CD14-positive monocyte (primary cell): ENCODE measurements at regions not wholly inside any gene's neighbourhood (a gene's known extent, or its start where the extent isn't known, plus 50 kb on each side); places are given as distances from the start of the nearest gene placed in this dataset.

ENCODE experiments used
- DNase-seq, 3 donors: peaks; one replicate each; pipeline ENCODE4 v3.0.0-alpha.2; 2011 to 2022
- H2AFZ ChIP-seq: 2 replicates; pipeline ENCODE4 v1.6.0; 2012; ENCODE audit warnings: mild to moderate bottlenecking, low read depth, low read length, inconsistent platforms; ENCODE audit not compliant: insufficient read depth, poor library complexity, severe bottlenecking
- H3K27ac ChIP-seq, 2 donors: 1 replicate in 1 of 2; 2 replicates in 1 of 2; pipeline ENCODE4 v1.5.1; 2012 to 2013; ENCODE audit warnings: low read length in 2 of 2, control low read depth in 1 of 2, inconsistent platforms in 1 of 2, low read depth in 1 of 2, mild to moderate bottlenecking in 1 of 2
- H3K27me3 ChIP-seq, 2 donors: one replicate each; pipeline versions ENCODE4 v1.6.0 to v1.6.1; 2011 to 2013; ENCODE audit warnings: low read length in 2 of 2; ENCODE audit not compliant: control insufficient read depth in 2 of 2, insufficient read depth in 2 of 2
- H3K36me3 ChIP-seq, 2 donors: replicated peaks in 1 of 2; 1 replicate in 1 of 2; 2 replicates in 1 of 2; pipeline versions ENCODE4 v1.5.1 to v1.6.1; 2012 to 2013; ENCODE audit warnings: low read length in 2 of 2, control low read depth in 1 of 2, inconsistent platforms in 1 of 2, mild to moderate bottlenecking in 1 of 2; ENCODE audit not compliant: insufficient read depth in 2 of 2, control insufficient read depth in 1 of 2
- H3K4me1 ChIP-seq, 2 donors: 1 replicate in 1 of 2; 2 replicates in 1 of 2; pipeline versions ENCODE4 v1.5.1 to v1.6.1; 2012 to 2013; ENCODE audit warnings: low read length in 2 of 2, control low read depth in 1 of 2, inconsistent platforms in 1 of 2, mild to moderate bottlenecking in 1 of 2, moderate library complexity in 1 of 2; ENCODE audit not compliant: insufficient read depth in 2 of 2, control insufficient read depth in 1 of 2
- H3K4me2 ChIP-seq: replicated peaks from 2 replicates; pipeline ENCODE3; 2012; ENCODE audit warnings: low read length, moderate library complexity, mild to moderate bottlenecking; ENCODE audit not compliant: poor library complexity, severe bottlenecking; ENCODE audit errors: extremely low read depth
- H3K4me3 ChIP-seq, 3 experiments: fragments of 200-600 bp in 1 of 3; sonication (generic) in 1 of 3; replicated peaks in 1 of 3; 1 replicate in 2 of 3; 2 replicates in 1 of 3; pipeline ENCODE4 v1.5.1; 2011 to 2013; ENCODE audit warnings: low read length in 3 of 3, mild to moderate bottlenecking in 3 of 3, control low read depth in 2 of 3, low read depth in 2 of 3, inconsistent platforms in 1 of 3, moderate library complexity in 1 of 3
- H3K79me2 ChIP-seq: 2 replicates; pipeline ENCODE4 v1.6.0; 2012; ENCODE audit warnings: mild to moderate bottlenecking, control low read depth, inconsistent platforms, low read length, moderate library complexity; ENCODE audit not compliant: insufficient read depth
- H3K9ac ChIP-seq: 2 replicates; pipeline ENCODE4 v1.6.0; 2017; ENCODE audit warnings: low read length, mild to moderate bottlenecking; ENCODE audit not compliant: insufficient read depth, poor library complexity, severe bottlenecking
- H3K9me3 ChIP-seq, 2 donors: replicated peaks in 1 of 2; 1 replicate in 1 of 2; 2 replicates in 1 of 2; pipeline versions ENCODE4 v1.5.1 to v1.6.1; 2012 to 2013; ENCODE audit warnings: low read length in 2 of 2, control low read depth in 1 of 2; ENCODE audit not compliant: control insufficient read depth in 1 of 2, insufficient read depth in 1 of 2
- H4K20me1 ChIP-seq: 2 replicates; pipeline ENCODE4 v1.6.0; 2012; ENCODE audit warnings: mild to moderate bottlenecking, low read length, control low read depth, moderate library complexity; ENCODE audit not compliant: insufficient read depth
- H3K27ac Mint-ChIP-seq, 7 donors: one replicate each; pipeline ENCODE4 v1.8.0; 2020; ENCODE audit warnings: mild to moderate bottlenecking in 7 of 7, mixed read lengths in 7 of 7, moderate library complexity in 6 of 7, inconsistent platforms in 2 of 7
- H3K27me3 Mint-ChIP-seq, 3 donors: one replicate each; pipeline ENCODE4 v1.8.0; 2021 to 2022; ENCODE audit warnings: low read depth in 3 of 3, mild to moderate bottlenecking in 3 of 3, mixed read lengths in 3 of 3, moderate library complexity in 3 of 3, inconsistent platforms in 1 of 3
- H3K36me3 Mint-ChIP-seq, 2 donors: one replicate each; pipeline ENCODE4 v1.8.0; 2020; ENCODE audit warnings: mixed read lengths in 2 of 2, inconsistent platforms in 1 of 2, mild to moderate bottlenecking in 1 of 2
- H3K4me1 Mint-ChIP-seq: one replicate; pipeline ENCODE4 v1.8.0; 2020; ENCODE audit warnings: mild to moderate bottlenecking, mixed read lengths
- H3K4me3 Mint-ChIP-seq, 2 donors: one replicate each; pipeline ENCODE4 v1.8.0; 2020; ENCODE audit warnings: mild to moderate bottlenecking in 2 of 2, mixed read lengths in 2 of 2, moderate library complexity in 1 of 2
- H3K9me3 Mint-ChIP-seq, 7 donors: one replicate each; pipeline ENCODE4 v1.8.0; 2020 to 2022; ENCODE audit warnings: mixed read lengths in 7 of 7, mild to moderate bottlenecking in 6 of 7, moderate library complexity in 6 of 7, inconsistent platforms in 2 of 7
- WGBS: methylation state at CpG from one replicate; pipeline ENCODE4 v1.1.5; 2013; ENCODE audit warnings: missing lambda C conversion rate; ENCODE audit not compliant: insufficient coverage; 5-methylcytosine and 5-hydroxymethylcytosine counted together
- intact Hi-C, 2 donors: fragments of 100-400 bp; cut with micrococcal nuclease; formaldehyde crosslinking; loops; one replicate each; pipeline versions ENCODE4 v1.15.0 to v1.15.1; 2023
- TF ChIP-seq, protein P1 (sequence below): fragments of 200-600 bp; IDR thresholded peaks from one replicate; pipeline ENCODE4 v1.8.0; 2022; ENCODE audit warnings: antibody characterized with exemption, mild to moderate bottlenecking

DNA sequence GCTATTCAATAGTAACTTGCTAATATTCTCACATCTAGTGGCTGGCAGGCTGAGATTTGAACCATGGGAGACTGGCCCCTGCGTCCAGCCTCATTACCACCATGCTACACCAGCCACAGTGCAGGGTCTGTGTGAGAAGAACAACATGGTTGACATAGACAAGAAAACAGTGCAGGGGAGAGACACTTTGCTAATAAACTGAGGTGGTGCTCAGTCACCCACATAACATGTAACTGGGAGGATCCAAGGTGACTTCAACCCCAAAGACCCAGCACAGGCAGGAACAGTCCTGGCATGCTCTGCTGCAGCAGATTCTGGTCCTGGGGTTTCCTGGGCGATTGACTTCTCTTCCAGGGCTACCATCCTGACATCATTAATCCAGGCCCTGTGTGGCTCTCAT lies 143.1 kb downstream of the CSNK2A3 start:
- Histone ChIP-seq H2AFZ (no peak overlapping the region), H3K36me3 (no peaks in the 10 kb centered on the region), H3K27ac (no peak overlapping the region), H4K20me1 (no peaks in the 10 kb centered on the region), H3K79me2 (no peaks in the 10 kb centered on the region), H3K9me3 (no peaks in the 10 kb centered on the region), H3K4me2 (no peak overlapping the region), H3K27me3 (peaks cover 0 to 3% of the 10 kb centered on the region in 2 donors), H3K4me3 (no peak overlapping the region), H3K9ac (no peak overlapping the region), H3K4me1 (no peaks in the 10 kb centered on the region)
- Mint-ChIP-seq H3K9me3 (peaks cover 0 to 1% (median 0%) of the 10 kb centered on the region in 7 donors), H3K4me1 (no peaks in the 10 kb centered on the region), H3K27ac (peak overlapping the region in 1 of 7 donors; percentile 40), H3K36me3 (no peaks in the 10 kb centered on the region), H3K4me3 (no peak overlapping the region), H3K27me3 (peaks cover 1 to 6% (median 4%) of the 10 kb centered on the region in 3 donors)
- no peak for DNase-seq
- intact Hi-C loops, result no loop called here
- no CpG with 5 or more reads among the region's 2 CpGs for WGBS
- TF ChIP-seq, protein P1, sequence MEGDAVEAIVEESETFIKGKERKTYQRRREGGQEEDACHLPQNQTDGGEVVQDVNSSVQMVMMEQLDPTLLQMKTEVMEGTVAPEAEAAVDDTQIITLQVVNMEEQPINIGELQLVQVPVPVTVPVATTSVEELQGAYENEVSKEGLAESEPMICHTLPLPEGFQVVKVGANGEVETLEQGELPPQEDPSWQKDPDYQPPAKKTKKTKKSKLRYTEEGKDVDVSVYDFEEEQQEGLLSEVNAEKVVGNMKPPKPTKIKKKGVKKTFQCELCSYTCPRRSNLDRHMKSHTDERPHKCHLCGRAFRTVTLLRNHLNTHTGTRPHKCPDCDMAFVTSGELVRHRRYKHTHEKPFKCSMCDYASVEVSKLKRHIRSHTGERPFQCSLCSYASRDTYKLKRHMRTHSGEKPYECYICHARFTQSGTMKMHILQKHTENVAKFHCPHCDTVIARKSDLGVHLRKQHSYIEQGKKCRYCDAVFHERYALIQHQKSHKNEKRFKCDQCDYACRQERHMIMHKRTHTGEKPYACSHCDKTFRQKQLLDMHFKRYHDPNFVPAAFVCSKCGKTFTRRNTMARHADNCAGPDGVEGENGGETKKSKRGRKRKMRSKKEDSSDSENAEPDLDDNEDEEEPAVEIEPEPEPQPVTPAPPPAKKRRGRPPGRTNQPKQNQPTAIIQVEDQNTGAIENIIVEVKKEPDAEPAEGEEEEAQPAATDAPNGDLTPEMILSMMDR, result no peak

DNA sequence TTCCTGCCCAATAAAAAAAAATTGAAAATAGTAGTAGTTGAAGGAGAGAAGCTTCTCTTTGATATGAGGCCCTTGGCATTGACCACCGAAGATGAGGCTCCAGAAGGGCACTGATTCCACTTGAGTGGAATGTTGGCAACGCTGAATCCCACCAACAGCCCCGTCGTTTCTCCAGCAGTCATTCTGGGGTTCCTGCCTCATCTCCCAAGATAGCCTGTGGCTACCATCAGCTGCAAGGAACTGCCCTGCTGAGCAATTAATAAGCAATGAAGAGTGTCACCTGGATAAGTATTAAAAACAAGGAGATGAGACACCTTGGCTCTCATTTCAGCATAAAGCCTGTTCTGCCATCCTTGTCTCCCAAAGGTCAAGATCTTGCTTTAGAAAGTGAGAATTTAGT lies 144.1 kb downstream of the CSNK2A3 start:
- no peaks in the 10 kb centered on the region for H3K36me3 Mint-ChIP-seq
- H3K9me3 ChIP-seq, result no peaks in the 10 kb centered on the region
- DNase-seq, result no peak
- 88% methylated on average over 1 of the region's 4 CpGs for WGBS
- no peaks in the 10 kb centered on the region for H3K79me2 ChIP-seq
- H4K20me1 ChIP-seq, result no peaks in the 10 kb centered on the region
- no peaks in the 10 kb centered on the region for H3K36me3 ChIP-seq
- TF ChIP-seq, protein P1, result no peak
- no peak overlapping the region for H2AFZ ChIP-seq
- H3K27me3 ChIP-seq, result peaks cover 0 to 3% of the 10 kb centered on the region in 2 donors
- intact Hi-C loops, result no loop called here
- H3K4me3 ChIP-seq, result no peak overlapping the region
- no peak overlapping the region for H3K4me2 ChIP-seq
- H3K9ac ChIP-seq, result no peak overlapping the region
- peaks cover 1 to 6% (median 4%) of the 10 kb centered on the region in 3 donors for H3K27me3 Mint-ChIP-seq
- H3K27ac ChIP-seq, result no peak overlapping the region
- no peaks in the 10 kb centered on the region for H3K4me1 ChIP-seq
- no peaks in the 10 kb centered on the region for H3K4me1 Mint-ChIP-seq
- H3K9me3 Mint-ChIP-seq, result peaks cover 0 to 5% (median 0%) of the 10 kb centered on the region in 7 donors
- H3K4me3 Mint-ChIP-seq, result no peak overlapping the region
- H3K27ac Mint-ChIP-seq, result no peak overlapping the region
